Fibroblast of lung (primary cell): ENCODE measurements at regions not wholly inside any gene's neighbourhood (a gene's known extent, or its start where the extent isn't known, plus 50 kb on each side); places are given as distances from the start of the nearest gene placed in this dataset.

Experiments used
- DNase-seq, 2 donors: peaks; one replicate each; pipeline versions ENCODE4 v3.0.0 to v3.0.0-alpha.2; 2010; ENCODE audit warnings: low read depth in 2 of 2
- H2AFZ ChIP-seq: 2 replicates; pipeline ENCODE4 v1.5.1; 2012; ENCODE audit warnings: low read length, control low read depth, inconsistent platforms
- H3K27ac ChIP-seq: 2 replicates; pipeline ENCODE4 v1.5.1; 2011; ENCODE audit warnings: low read length, control low read depth; ENCODE audit not compliant: insufficient read depth
- H3K27me3 ChIP-seq: 2 replicates; pipeline ENCODE4 v1.5.1; 2011; ENCODE audit warnings: mild to moderate bottlenecking, low read length; ENCODE audit not compliant: control insufficient read depth, insufficient read depth
- H3K36me3 ChIP-seq: 2 replicates; pipeline ENCODE4 v1.5.1; 2011; ENCODE audit warnings: low read length; ENCODE audit not compliant: control insufficient read depth, insufficient read depth
- H3K4me1 ChIP-seq: 2 replicates; pipeline ENCODE4 v1.5.1; 2011; ENCODE audit warnings: low read length; ENCODE audit not compliant: control insufficient read depth, insufficient read depth; ENCODE audit errors: extremely low read depth
- H3K4me2 ChIP-seq: 2 replicates; pipeline ENCODE4 v1.5.1; 2011; ENCODE audit warnings: low read length, control low read depth; ENCODE audit not compliant: insufficient read depth; ENCODE audit errors: extremely low read depth
- H3K4me3 ChIP-seq, 4 experiments: fragments of 200-600 bp in 1 of 4; sonication (generic) in 1 of 4; replicated peaks in 1 of 4; 2 replicates each; pipeline ENCODE4 v1.5.1; 2011 to 2016; ENCODE audit warnings: low read length in 4 of 4, low read depth in 3 of 4, mild to moderate bottlenecking in 3 of 4, control low read depth in 2 of 4, inconsistent platforms in 1 of 4, mixed read lengths in 1 of 4; ENCODE audit not compliant: insufficient read depth in 1 of 4; ENCODE audit errors: control extremely low read depth in 1 of 4
- H3K79me2 ChIP-seq: 2 replicates; pipeline ENCODE4 v1.5.1; 2012; ENCODE audit warnings: mild to moderate bottlenecking, low read length, inconsistent platforms; ENCODE audit not compliant: control insufficient read depth, insufficient read depth
- H3K9ac ChIP-seq: 2 replicates; pipeline ENCODE4 v1.5.1; 2011; ENCODE audit warnings: mild to moderate bottlenecking, low read length, control low read depth; ENCODE audit not compliant: insufficient read depth
- H3K9me3 ChIP-seq: 2 replicates; pipeline ENCODE4 v1.5.1; 2012; ENCODE audit warnings: low read depth, low read length; ENCODE audit not compliant: control insufficient read depth, insufficient read depth
- H4K20me1 ChIP-seq: 2 replicates; pipeline ENCODE4 v1.5.1; 2011; ENCODE audit warnings: low read length; ENCODE audit not compliant: control insufficient read depth, insufficient read depth; ENCODE audit errors: extremely low read depth
- CTCF ChIP-seq, 2 donors: IDR thresholded peaks in 1 of 2; conservative IDR thresholded peaks in 1 of 2; 1 replicate in 1 of 2; 2 replicates in 1 of 2; pipeline ENCODE4 v1.5.1; 2011 to 2012; ENCODE audit warnings: low read length in 2 of 2, control low read depth in 1 of 2, inconsistent platforms in 1 of 2, low read depth in 1 of 2, mild to moderate bottlenecking in 1 of 2
- EZH2 ChIP-seq: IDR thresholded peaks from 2 replicates; pipeline ENCODE4 v1.5.1; 2012; ENCODE audit warnings: low read length, control low read depth, mild to moderate bottlenecking; ENCODE audit errors: missing control alignments

- TF ChIP-seq CTCF (conservative IDR thresholded peaks at IDR 0.05 in 1 of 2, IDR thresholded peaks at IDR 0.05 in 1 of 2; ENCODE audit: low read depth in 1 of 2, low read length in 2 of 2) (no peak), EZH2 (no peak)
- Histone ChIP-seq H3K4me1 (no peaks in the 10 kb centered on the region), H3K4me3 (no peak overlapping the region), H3K27me3 (no peaks in the 10 kb centered on the region), H3K79me2 (no peaks in the 10 kb centered on the region), H3K4me2 (no peak overlapping the region), H4K20me1 (no peaks in the 10 kb centered on the region), H3K9me3 (peaks cover 10% of the 10 kb centered on the region), H3K27ac (no peak overlapping the region), H2AFZ (no peak overlapping the region), H3K36me3 (no peaks in the 10 kb centered on the region), H3K9ac (no peak overlapping the region)
- DNase-seq, result no peak
These were observed 81.1 kb upstream of the ACTRT2 start for GRCh38 chr1:2940178-2940577.

- Histone ChIP-seq H3K27me3 (no peaks in the 10 kb centered on the region), H3K27ac (no peak overlapping the region), H3K4me2 (no peak overlapping the region), H3K36me3 (no peaks in the 10 kb centered on the region), H2AFZ (no peak overlapping the region), H3K4me1 (no peaks in the 10 kb centered on the region), H3K9ac (no peak overlapping the region), H3K9me3 (peaks cover 10% of the 10 kb centered on the region), H3K79me2 (no peaks in the 10 kb centered on the region), H3K4me3 (no peak overlapping the region), H4K20me1 (no peaks in the 10 kb centered on the region)
- no peak for DNase-seq
- TF ChIP-seq EZH2 (no peak), CTCF (conservative IDR thresholded peaks at IDR 0.05 in 1 of 2, IDR thresholded peaks at IDR 0.05 in 1 of 2; ENCODE audit: low read depth in 1 of 2, low read length in 2 of 2) (no peak)
These were observed 80.2 kb upstream of the ACTRT2 start for GRCh38 chr1:2941040-2941439.

DNA sequence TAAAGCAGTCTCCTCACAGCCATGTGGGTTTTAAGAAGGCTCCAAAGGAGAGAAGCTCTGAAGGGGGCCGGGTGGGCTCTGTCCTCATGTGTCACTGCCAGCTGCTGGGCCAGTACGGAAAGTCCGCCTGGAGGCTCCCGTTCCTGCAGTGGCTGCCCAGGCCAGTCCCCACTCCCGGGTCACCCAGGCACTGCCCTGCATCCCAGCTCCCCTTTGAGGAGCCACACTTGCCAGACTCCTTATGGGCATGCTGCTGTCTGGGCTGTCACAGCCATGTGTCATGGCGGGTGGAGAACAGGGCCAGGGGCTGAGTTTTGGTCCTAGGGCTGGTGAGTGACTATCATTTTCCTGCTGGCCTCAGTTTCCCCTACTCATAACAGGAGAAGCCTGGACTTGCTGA lies 79.4 kb upstream of the ACTRT2 start:
- Histone ChIP-seq H3K79me2 (no peaks in the 10 kb centered on the region), H3K4me2 (no peak overlapping the region), H3K4me1 (no peaks in the 10 kb centered on the region), H4K20me1 (no peaks in the 10 kb centered on the region), H3K27me3 (no peaks in the 10 kb centered on the region), H3K36me3 (no peaks in the 10 kb centered on the region), H3K9me3 (peaks cover 10% of the 10 kb centered on the region), H3K9ac (no peak overlapping the region), H2AFZ (no peak overlapping the region), H3K4me3 (no peak overlapping the region), H3K27ac (no peak overlapping the region)
- DNase-seq, result no peak
- no peak for TF ChIP-seq EZH2
- TF ChIP-seq CTCF (conservative IDR thresholded peaks at IDR 0.05 in 1 of 2, IDR thresholded peaks at IDR 0.05 in 1 of 2; ENCODE audit: low read depth in 1 of 2, low read length in 2 of 2), result no peak
